ENCODE measurements at regions not wholly inside any gene's neighbourhood (a gene's known extent, or its start where the extent isn't known, plus 50 kb on each side); places are given as distances from the start of the nearest gene placed in this dataset.

DNA sequence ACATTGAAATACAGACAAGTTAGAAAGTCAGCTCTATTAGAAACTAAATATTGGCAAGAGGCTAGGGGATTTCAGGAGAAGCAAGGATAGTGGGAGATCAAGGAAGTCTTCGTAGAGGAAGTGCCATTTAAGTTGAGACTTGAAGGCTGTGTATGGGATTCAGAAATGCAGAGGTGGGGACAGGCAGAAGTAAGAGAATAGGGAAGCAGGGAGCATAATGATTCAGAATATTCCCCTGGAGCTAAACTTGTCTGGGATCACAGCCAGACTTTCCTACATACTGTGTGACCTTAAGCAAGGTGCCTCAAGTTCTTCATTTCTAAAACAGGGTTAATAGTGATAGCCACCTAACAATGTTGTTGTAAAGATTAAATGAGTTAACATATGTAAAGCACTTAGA lies 108.8 kb downstream of the DDIT4L start:
- TF ChIP-seq GATA2 (IDR thresholded peaks at IDR 0.05; ENCODE audit: low read depth, low read length) (no peak), GATA3 (IDR thresholded peaks at IDR 0.05; ENCODE audit: low read depth, low read length) (no peak)

Data from SH-SY5Y (cell line).